ENCODE measurements at regions not wholly inside any gene's neighbourhood (a gene's known extent, or its start where the extent isn't known, plus 50 kb on each side); places are given as distances from the start of the nearest gene placed in this dataset.

DNA sequence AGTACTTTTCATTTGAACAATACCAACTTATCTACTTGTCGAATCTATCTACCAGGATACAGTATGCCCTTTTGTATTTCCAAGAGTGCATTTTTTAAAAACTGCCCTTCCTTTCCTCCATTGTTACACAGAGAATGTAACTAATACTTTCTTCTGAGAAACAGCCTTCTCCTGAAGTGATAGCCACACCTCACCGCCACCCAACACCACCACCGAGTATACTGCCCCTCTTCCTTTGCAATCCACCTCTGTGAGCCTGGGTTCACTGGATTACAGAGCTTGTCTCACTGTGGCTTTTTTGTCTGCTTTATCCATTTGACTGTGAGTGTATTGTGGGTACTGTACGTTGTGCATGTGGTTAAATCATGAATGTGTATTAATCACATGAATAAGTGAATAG is 305.4 kb downstream of the KLF12 start:
- Histone ChIP-seq H3K4me3 (no peak overlapping the region), H3K27me3 (replicated peaks; ENCODE audit: insufficient read depth) (no peaks in the 10 kb centered on the region), H3K27ac (no peak overlapping the region), H3K9me3 (no peaks in the 10 kb centered on the region), H3K36me3 (no peaks in the 10 kb centered on the region), H3K4me1 (ENCODE audit: control insufficient read depth in 1 of 2, low read depth in 2 of 2) (no peaks in the 10 kb centered on the region)
- TF ChIP-seq, protein P1, sequence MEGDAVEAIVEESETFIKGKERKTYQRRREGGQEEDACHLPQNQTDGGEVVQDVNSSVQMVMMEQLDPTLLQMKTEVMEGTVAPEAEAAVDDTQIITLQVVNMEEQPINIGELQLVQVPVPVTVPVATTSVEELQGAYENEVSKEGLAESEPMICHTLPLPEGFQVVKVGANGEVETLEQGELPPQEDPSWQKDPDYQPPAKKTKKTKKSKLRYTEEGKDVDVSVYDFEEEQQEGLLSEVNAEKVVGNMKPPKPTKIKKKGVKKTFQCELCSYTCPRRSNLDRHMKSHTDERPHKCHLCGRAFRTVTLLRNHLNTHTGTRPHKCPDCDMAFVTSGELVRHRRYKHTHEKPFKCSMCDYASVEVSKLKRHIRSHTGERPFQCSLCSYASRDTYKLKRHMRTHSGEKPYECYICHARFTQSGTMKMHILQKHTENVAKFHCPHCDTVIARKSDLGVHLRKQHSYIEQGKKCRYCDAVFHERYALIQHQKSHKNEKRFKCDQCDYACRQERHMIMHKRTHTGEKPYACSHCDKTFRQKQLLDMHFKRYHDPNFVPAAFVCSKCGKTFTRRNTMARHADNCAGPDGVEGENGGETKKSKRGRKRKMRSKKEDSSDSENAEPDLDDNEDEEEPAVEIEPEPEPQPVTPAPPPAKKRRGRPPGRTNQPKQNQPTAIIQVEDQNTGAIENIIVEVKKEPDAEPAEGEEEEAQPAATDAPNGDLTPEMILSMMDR (IDR thresholded peaks at IDR 0.05), result no peak
- DNase-seq (ENCODE audit: low spot score) (no peak), ATAC-seq (ENCODE audit: insufficient number of reproducible peaks, low FRiP score, low read depth) (no peak)

DNA sequence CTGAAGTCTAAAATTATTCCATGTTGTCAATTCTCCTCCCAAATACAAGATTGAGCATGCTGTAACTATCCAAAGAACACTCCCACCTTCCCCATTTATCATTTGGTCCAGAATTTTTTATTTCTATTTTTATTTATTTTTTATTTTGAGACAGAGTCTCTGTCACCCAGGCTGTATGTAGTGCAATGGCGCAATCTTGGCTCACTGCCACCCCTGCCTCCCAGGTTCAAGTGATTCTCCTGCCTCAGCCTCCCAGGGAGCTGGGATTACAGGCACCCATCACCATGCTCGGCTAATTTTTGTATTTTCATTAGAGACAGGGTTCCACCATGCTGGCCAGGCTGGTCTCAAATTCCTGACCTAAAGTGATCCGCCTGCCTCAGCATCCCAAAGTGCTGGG is 306.8 kb downstream of the KLF12 start:
- Histone ChIP-seq H3K4me1 (ENCODE audit: control insufficient read depth in 1 of 2, low read depth in 2 of 2) (peaks cover 0 to 3% of the 10 kb centered on the region in 2 donors), H3K9me3 (no peaks in the 10 kb centered on the region), H3K27me3 (replicated peaks; ENCODE audit: insufficient read depth) (no peaks in the 10 kb centered on the region), H3K36me3 (no peaks in the 10 kb centered on the region), H3K4me3 (no peak overlapping the region), H3K27ac (no peak overlapping the region)
- DNase-seq (ENCODE audit: low spot score) (no peak), ATAC-seq (ENCODE audit: insufficient number of reproducible peaks, low FRiP score, low read depth) (no peak)
- TF ChIP-seq, protein P1 (IDR thresholded peaks at IDR 0.05), result no peak

DNA sequence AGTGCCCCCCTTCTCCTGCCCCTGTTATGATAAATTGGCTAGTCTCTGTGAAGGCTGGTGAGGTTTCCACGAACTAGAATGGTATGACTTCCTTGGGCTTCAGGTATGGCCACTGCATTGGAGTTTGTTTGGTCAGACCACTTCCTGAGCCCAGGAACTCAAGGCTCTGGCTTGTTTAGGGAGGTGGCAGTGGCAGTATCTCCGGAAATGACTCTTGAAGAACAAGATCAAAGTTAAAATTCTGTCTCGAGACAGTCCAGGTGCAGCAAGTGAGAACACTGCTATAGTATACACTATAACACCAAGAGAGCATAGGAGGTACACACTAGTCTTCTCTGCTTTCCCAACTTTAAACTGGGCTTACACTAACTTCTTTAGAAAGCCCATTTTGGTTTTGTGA is 309.1 kb downstream of the KLF12 start:
- DNase-seq (ENCODE audit: low spot score), result no peak
- Histone ChIP-seq H3K9me3 (no peaks in the 10 kb centered on the region), H3K36me3 (no peaks in the 10 kb centered on the region), H3K4me1 (ENCODE audit: control insufficient read depth in 1 of 2, low read depth in 2 of 2) (peaks cover 0 to 3% of the 10 kb centered on the region in 2 donors), H3K27me3 (replicated peaks; ENCODE audit: insufficient read depth) (no peaks in the 10 kb centered on the region), H3K4me3 (no peak overlapping the region), H3K27ac (no peak overlapping the region)
- TF ChIP-seq, protein P1 (IDR thresholded peaks at IDR 0.05), result no peak
- ATAC-seq (ENCODE audit: insufficient number of reproducible peaks, low FRiP score, low read depth), result no peak

DNA sequence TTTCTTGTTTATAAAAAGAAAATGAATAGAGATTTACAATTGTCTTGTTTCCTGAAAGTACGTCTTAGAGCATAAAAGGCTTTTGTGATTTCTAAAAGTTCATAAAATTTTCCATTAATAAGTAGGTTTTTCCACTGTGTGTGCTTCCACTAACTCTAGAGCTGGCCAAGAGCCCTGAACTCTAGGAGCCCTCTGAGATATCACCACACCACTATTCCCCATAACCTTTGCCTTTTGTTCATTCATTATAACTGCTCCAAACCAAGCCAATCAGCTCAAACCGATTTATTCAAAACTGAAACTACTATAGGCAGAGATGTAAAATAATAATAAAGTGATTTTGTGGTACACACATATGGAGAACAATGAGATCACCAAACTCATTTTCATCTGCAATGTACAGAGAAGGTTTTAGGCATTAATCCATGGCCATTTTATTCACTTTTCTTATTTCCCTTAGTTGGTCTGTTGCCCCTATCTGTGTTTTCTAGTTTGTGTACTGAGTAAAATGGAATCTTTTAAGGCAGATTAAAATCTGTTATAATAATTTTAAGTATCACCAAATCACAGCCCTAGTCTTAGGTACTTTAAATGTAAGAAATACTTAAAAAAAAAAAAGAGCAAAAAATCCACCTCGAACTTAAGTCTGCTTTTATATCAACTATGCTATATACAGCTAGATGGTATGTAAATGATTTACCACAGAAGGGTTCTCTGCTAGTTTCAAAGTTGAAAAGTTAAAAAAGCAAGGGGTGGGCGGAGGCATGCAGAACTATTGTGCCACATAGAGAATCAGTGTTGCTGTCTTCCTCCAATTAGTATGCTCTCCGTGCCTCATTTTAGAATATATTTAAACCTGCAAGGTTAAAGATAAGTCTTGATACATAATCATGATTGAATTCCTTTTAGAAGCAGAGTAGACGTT is 311.3 kb downstream of the KLF12 start:
- Histone ChIP-seq H3K36me3 (no peaks in the 10 kb centered on the region), H3K4me1 (ENCODE audit: control insufficient read depth in 1 of 2, low read depth in 2 of 2) (peaks cover 0 to 3% of the 10 kb centered on the region in 2 donors), H3K27ac (no peak overlapping the region), H3K27me3 (replicated peaks; ENCODE audit: insufficient read depth) (no peaks in the 10 kb centered on the region), H3K4me3 (no peak overlapping the region), H3K9me3 (no peaks in the 10 kb centered on the region)
- TF ChIP-seq, protein P1 (IDR thresholded peaks at IDR 0.05), result no peak
- no peak for DNase-seq (ENCODE audit: low spot score)
- no peak for ATAC-seq (ENCODE audit: insufficient number of reproducible peaks, low FRiP score, low read depth)

DNA sequence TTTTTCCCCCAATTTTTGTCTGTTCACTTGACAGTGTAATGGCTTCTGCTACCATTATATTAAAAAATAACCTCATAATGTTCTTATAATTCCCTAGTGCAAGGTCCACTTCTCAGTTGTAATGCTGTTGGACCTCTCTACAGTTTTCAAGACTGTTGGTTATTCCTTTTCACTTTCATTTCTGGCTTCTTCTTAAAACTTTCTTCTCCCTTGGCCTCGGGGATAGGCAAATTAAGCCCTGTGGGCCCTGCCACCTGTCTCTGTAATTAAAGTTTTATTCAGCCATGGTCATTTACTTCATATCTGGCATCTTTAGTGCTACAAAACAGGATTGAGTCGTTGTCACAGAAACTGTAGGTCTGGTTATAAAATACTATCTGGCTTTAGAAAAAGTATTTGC is 313.5 kb downstream of the KLF12 start:
- TF ChIP-seq, protein P1 (IDR thresholded peaks at IDR 0.05), result no peak
- Histone ChIP-seq H3K27me3 (replicated peaks; ENCODE audit: insufficient read depth) (no peaks in the 10 kb centered on the region), H3K27ac (no peak overlapping the region), H3K9me3 (no peaks in the 10 kb centered on the region), H3K4me3 (no peak overlapping the region), H3K4me1 (ENCODE audit: control insufficient read depth in 1 of 2, low read depth in 2 of 2) (peaks cover 0 to 3% of the 10 kb centered on the region in 2 donors), H3K36me3 (no peaks in the 10 kb centered on the region)
- ATAC-seq (ENCODE audit: insufficient number of reproducible peaks, low FRiP score, low read depth) (no peak), DNase-seq (ENCODE audit: low spot score) (no peak)
